ENCODE measurements at regions not wholly inside any gene's neighbourhood (a gene's known extent, or its start where the extent isn't known, plus 50 kb on each side); places are given as distances from the start of the nearest gene placed in this dataset.
A peak's percentile ranks its signal among the peaks of the same experiment; 100 is the strongest.

- no peak for DNase-seq (ENCODE audit: low read depth, low spot score)
- no peak overlapping the region for H3K4me3 ChIP-seq (ENCODE audit: low read length)
These were observed 205.3 kb upstream of the HABP2 start for GRCh38 chr10:113347508-113347907.

GRCh38 chr10:113348694-113349093 is 204.2 kb upstream of the HABP2 start:
- no peak for DNase-seq (ENCODE audit: low read depth, low spot score)
- no peak overlapping the region for H3K4me3 ChIP-seq (ENCODE audit: low read length)

DNA sequence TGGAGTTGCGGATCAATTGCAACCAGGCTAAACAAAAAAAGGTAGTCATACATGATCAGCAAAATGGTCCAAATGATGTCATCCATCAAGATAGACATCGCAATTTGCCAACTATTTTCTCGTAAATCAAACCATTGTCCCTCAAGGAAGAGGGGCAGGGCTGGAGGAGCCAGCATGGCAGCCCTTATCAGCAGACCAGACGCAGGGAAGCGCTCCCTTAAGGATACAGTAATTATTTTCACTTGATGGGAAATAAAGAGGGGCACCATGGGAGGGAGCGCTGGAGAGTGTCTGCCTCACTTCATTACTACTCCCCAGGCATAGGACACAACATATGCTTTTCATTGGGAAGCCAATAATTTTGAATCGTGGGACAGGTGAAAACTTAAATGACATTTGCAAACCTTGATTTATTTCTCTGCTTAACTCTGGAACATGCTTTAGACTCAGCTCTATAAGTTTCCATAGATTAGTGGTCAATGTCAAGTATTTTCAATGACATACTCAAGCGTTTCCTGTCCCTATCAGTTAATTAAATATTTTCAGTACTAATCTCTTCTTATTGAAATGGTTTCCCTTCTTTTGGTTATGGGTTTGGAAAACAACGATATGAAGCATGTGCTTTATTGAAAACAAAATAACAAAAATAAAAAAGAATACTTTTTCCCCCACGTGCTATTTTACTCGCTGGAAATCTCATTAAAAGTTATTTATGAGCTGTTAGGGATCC is 202.4 kb upstream of the HABP2 start:
- DNase-seq (ENCODE audit: low read depth, low spot score): no peak
- no peak overlapping the region for H3K4me3 ChIP-seq (ENCODE audit: low read length)

- H3K4me3 ChIP-seq (ENCODE audit: low read length): no peak overlapping the region
- no peak for DNase-seq (ENCODE audit: low read depth, low spot score)
These were observed 198.1 kb upstream of the HABP2 start for GRCh38 chr10:113354711-113355110.

DNA sequence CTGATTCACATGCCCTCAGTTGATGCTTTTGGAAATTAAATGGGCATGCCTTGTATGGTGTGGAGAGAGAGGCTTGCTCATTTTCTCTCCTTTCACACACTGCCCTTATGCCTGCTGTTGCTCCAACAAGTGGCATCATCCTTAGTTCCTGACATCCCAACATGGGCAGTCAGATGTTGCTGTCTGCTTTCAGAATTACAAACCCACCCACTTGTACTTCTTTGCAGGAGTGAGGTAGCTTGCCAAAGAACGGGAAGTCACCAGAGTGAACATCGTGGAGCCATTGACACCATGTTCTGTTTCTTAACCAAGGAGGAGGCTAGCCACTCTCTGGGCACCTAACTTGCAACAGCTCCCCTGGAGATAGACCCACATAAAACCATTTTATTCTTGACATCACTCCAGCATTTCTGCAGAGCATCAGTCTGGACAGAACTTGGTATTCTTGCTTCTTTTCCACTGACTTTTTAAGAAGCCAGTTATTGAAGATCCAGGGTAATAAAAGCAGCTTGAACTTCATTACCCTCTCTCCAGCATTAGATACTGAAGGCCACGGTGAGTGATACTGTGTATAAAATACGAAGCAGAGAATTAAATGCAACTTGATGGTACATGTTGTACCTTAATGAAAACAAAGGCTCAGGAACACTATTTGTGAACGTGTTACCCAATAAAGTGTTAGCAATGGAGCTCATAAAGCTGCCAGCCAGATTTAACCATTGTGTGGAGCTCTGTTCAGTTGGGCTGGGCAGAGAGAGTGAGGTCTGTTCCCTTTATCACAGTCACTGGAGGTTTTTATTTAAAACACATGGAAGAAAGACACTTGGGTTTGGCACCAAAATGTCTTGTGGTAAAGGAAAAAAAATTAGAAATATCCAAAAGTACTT is 195.8 kb upstream of the HABP2 start:
- DNase-seq (ENCODE audit: low read depth, low spot score): no peak

GRCh38 chr10:113357681-113358300 is 195.1 kb upstream of the HABP2 start:
- H3K4me3 ChIP-seq (ENCODE audit: low read length): no peak overlapping the region
- DNase-seq (ENCODE audit: low read depth, low spot score): no peak

More for the DNA sequence above, 195.8 kb upstream of the HABP2 start:
- H3K4me3 ChIP-seq (ENCODE audit: low read length): no peak overlapping the region

GRCh38 chr10:113359655-113360054 is 193.2 kb upstream of the HABP2 start:
- H3K4me3 ChIP-seq (ENCODE audit: low read length): no peak overlapping the region
- no peak for DNase-seq (ENCODE audit: low read depth, low spot score)

DNA sequence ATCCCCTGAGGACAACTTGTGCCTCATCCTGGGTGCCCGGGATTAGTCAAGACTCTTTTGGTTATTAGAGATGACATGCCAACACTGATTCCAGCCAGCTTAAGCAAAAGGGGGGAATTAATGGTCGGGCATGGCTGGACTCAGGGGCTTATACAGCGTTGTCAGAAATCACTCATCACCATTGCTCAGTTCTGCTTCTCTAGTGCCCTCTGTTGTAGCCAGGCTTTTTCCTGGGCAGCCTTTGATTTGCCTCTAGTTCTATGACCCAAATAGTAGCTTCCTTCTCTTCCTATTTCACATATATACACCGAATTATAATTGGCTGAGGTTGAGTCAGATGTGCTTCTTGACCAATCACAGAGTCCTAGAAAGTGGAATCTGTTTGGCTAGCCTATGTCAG is 192.0 kb upstream of the HABP2 start:
- DNase-seq (ENCODE audit: low read depth, low spot score): no peak
- no peak overlapping the region for H3K4me3 ChIP-seq (ENCODE audit: low read length)

DNA sequence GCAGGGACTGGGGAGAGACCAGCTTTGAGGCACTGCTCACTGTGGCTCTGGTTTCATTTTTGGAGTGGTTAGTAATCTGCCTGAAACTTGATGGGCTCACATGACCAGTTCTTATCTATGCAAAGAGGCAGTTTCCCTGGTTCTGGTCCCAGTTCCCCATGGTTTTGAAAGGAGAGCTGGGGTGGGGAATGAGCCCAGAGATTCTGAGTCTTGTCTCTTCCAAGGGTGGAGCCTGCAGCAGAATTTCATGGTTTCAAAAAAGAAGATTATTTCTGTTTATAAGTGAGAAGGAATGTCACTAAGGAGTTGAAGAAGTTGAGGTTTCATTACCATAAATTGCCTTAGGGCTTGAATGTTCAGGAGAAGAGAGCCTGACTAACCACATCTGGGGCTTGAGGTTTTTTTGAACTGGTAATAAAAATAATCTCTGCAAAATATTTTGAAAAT is 190.2 kb upstream of the HABP2 start:
- no peak overlapping the region for H3K4me3 ChIP-seq (ENCODE audit: low read length)
- no peak for DNase-seq (ENCODE audit: low read depth, low spot score)

DNA sequence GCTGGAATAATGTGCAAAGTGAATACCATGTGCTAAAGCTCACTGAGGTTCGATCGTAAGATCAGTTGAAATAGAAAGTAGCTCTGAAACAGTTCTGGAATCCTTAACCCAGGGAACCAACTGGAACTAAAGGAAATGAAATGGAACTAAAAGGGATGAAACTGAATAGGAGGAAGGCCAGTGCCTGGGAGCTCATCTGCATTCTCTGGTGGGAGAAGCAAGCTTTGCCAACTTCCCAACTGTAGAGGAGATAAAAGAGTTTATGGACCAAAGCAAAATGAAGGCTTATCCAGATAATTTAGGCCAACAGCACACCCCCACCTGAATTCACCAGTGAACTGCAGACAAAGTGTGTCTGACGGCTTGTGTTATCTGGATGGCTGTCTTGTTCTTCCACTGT is 188.6 kb upstream of the HABP2 start:
- H3K4me3 ChIP-seq (ENCODE audit: low read length): no peak overlapping the region
- DNase-seq (ENCODE audit: low read depth, low spot score): no peak

DNA sequence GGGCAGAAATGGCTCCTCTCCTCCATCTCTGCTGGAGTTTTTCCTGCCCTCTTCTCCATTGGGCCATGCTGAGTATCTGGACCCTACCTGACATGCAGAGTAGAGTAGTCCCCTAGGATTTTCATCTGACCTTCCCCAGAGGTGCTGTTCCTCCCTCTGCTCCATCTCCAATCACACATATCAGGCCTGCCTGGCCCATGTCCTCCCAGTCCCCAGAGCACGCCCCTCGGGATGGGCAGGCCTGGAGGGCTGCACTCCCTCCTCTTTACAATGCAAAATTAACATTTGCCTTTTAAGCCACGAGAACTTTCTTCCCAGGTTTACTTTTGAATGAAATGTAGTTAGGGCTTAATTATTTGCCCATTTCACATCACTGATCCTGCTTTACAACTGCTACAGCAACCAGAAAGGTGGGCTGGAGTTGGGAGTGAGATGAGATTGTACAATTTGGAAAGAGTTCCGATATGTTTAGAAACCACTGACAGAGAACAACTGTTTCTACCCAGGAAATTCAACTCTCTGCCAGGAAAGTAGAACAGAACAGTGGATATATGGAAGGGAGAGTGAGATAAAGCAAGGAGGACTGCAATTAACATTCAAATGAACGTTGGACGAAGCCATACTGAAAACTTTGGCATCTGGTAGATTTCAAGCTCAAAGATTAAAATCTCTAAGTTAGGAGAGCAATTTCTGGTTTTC is 184.0 kb upstream of the HABP2 start:
- no peak for DNase-seq (ENCODE audit: low read depth, low spot score)
- H3K4me3 ChIP-seq (ENCODE audit: low read length): no peak overlapping the region

DNA sequence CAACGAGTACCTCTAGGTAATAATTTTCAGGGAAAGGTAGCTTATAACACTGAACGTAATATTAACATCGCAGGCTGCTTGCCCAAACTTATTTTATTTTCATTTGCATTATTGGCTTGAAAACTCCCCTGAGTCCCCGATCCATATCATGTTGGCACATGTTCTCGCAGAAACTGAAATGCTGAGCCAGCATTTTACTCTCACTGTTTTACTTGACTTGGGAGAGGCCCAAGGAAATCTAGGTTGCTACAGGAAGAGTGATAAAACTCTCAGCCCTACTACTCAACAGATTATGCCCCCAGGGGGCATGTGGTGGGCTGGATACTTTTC is 183.5 kb upstream of the HABP2 start:
- no peak for DNase-seq (ENCODE audit: low read depth, low spot score)
- H3K4me3 ChIP-seq (ENCODE audit: low read length): no peak overlapping the region

DNA sequence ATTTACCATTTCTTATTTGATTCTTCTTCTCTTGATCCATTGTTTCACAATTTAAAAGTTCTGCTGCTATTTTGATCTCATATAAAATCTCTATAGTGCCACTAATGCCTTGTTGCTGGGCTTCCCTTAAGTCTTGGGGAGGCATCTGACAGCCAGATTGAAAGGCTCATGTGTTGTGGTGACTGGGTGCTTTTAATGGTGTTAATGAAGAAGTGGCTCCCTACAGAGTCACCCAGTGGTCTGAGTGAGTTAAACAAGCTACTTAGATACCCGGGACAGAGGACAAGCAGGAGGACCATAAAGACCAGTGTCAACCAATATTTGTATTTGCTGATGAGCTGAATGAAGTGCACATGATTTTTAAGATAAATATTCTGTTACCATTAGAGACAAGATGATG is 176.4 kb upstream of the HABP2 start:
- no peak for DNase-seq (ENCODE audit: low read depth, low spot score)

DNA sequence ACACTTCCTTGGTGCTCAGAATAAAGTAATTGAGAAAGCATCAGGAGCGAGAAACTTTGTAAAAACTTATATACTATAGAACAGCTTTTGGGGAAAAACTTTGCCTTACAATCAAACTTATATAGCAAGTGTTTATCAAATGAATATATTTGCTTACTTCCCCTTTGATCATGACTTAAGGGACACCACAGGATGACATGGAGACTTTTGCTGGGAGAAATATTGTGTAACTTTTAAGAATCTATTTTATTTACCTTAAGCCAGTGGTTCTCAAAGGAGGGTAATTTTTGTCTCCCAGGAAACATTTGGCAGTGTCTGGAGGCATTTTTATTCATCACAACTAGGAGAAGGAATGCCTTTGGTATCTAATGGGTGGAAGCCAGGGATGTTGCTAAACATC is 173.8 kb upstream of the HABP2 start:
- no peak overlapping the region for H3K4me3 ChIP-seq (ENCODE audit: low read length)

More for the DNA sequence above, 176.4 kb upstream of the HABP2 start:
- no peak overlapping the region for H3K4me3 ChIP-seq (ENCODE audit: low read length)

DNA sequence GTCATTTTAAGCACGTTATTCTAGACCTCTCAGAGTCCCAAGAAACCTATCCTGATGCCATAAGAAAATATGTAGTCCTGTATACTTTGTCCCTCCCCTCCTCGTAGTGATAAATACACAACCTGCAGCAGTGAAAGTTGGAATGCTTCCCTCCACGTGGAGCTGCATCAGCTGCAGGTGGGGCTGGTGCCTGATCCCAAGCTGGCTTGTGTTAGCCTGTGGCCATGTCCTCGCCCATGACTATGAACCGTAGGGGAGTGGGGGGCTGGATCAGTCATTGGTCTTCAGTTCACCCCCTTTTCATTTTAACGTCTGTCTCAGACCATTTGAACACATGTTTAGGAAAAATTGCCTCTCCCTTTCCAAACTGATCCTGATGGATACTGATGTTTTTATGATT is 171.4 kb upstream of the HABP2 start:
- no peak for DNase-seq (ENCODE audit: low read depth, low spot score)
- H3K4me3 ChIP-seq (ENCODE audit: low read length): no peak overlapping the region

More for the DNA sequence above, 173.8 kb upstream of the HABP2 start:
- DNase-seq (ENCODE audit: low read depth, low spot score): no peak

DNA sequence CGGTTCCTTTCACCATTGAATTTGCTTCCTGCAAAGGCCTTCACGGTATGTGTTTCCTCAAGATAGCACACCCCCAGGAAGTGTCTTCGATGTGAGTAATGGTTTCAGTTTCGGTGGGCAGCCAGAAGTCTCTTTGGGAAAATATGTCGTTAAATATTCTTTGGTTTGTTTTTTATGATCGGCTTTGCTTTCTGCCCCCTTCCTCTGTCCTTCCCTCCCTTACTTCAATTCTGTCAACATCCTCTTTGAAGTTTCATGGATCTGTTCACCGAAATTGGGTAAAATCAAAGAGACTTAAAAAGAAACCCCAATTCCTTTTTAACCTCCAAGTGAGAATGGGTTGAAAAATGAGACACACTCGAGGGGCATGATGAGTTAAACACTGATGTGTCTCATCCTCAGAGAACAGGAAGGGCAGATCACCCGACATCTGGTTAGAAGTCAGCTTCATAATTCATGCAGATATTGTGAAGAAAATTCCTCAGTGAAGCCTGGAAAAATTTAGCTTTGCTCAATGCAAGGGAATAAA is 170.8 kb upstream of the HABP2 start:
- H3K4me3 ChIP-seq (ENCODE audit: low read length): peak overlapping the region; percentile 37
- peak; percentile 80 for DNase-seq (ENCODE audit: low read depth, low spot score)

GRCh38 chr10:113382691-113383090 is 170.2 kb upstream of the HABP2 start:
- DNase-seq (ENCODE audit: low read depth, low spot score): no peak
- H3K4me3 ChIP-seq (ENCODE audit: low read length): no peak overlapping the region

- H3K4me3 ChIP-seq (ENCODE audit: low read length): no peak overlapping the region
- no peak for DNase-seq (ENCODE audit: low read depth, low spot score)
These were observed 168.7 kb upstream of the HABP2 start for GRCh38 chr10:113384181-113384580.
